Adrenal gland (tissue), 5 donors: ENCODE measurements at regions not wholly inside any gene's neighbourhood (a gene's known extent, or its start where the extent isn't known, plus 50 kb on each side); places are given as distances from the start of the nearest gene placed in this dataset.

ENCODE experiments used
- POLR2A ChIP-seq, 2 donors: fragments of 450-650 bp; IDR thresholded peaks; one replicate each; pipeline ENCODE4 v1.6.1; 2017; ENCODE audit warnings: antibody characterized with exemption in 2 of 2, mild to moderate bottlenecking in 2 of 2, moderate library complexity in 1 of 2
- TF ChIP-seq, protein P1 (sequence below), 6 experiments: fragments of 450-650 bp in 4 of 6; fragments of 200-600 bp in 2 of 6; sonication (generic) in 1 of 6; IDR thresholded peaks; 1 replicate in 5 of 6; 2 replicates in 1 of 6; pipeline versions ENCODE4 v1.5.1 to v1.8.0; 2016 to 2021; ENCODE audit warnings: antibody characterized with exemption in 6 of 6, mild to moderate bottlenecking in 2 of 6, moderate library complexity in 1 of 6
- donor health status: DM: no; HTN: no; CAD: no.

DNA sequence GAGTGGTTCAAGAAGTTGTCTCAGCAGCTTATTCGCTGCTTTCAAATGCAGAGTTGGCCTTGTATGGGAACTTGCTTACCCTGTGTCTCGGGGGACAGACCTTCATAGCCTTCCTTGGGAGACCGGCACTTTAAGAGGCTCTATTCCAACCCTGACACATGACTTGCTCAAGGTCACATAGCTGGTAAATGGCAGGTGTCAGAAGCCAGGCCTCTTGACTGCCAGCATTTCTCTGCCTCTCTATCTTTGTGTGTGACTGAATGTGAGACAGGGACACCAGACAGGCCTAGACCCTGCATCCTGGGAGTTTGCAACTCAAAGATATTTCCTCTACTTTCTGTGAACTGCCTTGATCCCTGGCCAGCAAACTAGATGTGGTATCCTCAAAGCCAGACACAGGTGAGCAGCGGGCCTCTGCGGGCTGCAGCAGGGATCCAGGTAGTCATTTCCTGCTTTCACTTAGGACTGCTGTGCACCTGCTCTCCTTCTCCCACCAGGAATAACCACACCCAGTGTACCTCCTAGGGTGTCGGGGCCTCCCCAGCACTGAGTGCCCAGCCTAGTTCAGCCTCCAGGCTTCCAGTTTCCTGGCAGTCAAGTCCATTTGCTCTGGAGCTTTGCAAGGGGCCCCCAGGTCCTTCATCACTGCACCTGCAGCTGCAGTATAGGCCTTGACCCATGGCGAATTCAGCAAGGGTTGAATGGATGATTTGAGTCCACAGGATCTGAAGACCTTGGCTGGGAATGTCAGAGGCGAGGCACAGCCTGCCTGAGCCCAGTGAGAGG, 116.6 kb upstream of the TNRC6C start:
- TF ChIP-seq, protein P1, sequence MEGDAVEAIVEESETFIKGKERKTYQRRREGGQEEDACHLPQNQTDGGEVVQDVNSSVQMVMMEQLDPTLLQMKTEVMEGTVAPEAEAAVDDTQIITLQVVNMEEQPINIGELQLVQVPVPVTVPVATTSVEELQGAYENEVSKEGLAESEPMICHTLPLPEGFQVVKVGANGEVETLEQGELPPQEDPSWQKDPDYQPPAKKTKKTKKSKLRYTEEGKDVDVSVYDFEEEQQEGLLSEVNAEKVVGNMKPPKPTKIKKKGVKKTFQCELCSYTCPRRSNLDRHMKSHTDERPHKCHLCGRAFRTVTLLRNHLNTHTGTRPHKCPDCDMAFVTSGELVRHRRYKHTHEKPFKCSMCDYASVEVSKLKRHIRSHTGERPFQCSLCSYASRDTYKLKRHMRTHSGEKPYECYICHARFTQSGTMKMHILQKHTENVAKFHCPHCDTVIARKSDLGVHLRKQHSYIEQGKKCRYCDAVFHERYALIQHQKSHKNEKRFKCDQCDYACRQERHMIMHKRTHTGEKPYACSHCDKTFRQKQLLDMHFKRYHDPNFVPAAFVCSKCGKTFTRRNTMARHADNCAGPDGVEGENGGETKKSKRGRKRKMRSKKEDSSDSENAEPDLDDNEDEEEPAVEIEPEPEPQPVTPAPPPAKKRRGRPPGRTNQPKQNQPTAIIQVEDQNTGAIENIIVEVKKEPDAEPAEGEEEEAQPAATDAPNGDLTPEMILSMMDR (IDR thresholded peaks at IDR 0.05): no peak
- TF ChIP-seq POLR2A (IDR thresholded peaks at IDR 0.05): no peak
